ENCODE measurements at regions not wholly inside any gene's neighbourhood (a gene's known extent, or its start where the extent isn't known, plus 50 kb on each side); places are given as distances from the start of the nearest gene placed in this dataset.

DNA sequence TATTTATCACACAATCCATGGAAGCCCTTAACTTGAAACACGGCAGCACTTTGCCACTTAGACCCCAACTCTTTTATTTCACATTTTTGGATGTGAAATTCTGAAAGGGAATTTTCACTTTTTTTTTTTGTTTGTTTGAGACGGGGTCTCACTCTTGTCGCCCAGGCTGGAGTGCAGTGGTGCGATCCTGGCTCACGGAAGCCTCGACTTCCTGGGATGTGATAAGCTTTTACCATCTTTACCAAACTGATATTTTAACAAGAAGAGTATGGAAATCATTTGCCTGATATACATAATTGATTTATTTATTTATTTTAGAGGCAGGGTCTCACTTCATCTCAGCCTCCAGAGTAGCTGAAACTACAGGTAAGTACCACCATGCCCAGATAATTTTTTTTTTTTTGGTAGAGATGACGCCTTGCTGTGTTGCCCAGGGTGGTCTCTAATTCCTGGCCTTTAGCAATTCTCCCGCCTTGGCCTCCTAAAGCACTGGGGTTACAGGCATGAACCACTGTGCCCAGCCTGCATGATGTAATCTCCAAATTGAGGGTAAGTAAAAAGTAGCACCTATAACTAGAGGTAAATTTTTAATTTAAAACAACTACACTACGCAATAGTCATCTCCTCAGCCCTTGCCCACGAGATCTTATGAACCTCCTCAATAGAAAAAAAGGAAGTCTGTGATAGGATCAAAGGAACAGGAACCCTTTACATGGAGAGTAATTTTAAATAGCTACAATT lies 180.7 kb upstream of the KLF14 start:
- no peak for ATAC-seq
- H3K27ac Mint-ChIP-seq, result peak overlapping the region; percentile 99
- peaks cover 82% of the 10 kb centered on the region for H3K36me3 Mint-ChIP-seq (ENCODE audit: low read depth)
- peak overlapping the region; percentile 82 for H3K4me3 Mint-ChIP-seq
- no peaks in the 10 kb centered on the region for H3K9me3 Mint-ChIP-seq
- no peak for DNase-seq
- H3K4me1 Mint-ChIP-seq, result peaks cover 97% of the 10 kb centered on the region
- no peaks in the 10 kb centered on the region for H3K27me3 Mint-ChIP-seq

DNA sequence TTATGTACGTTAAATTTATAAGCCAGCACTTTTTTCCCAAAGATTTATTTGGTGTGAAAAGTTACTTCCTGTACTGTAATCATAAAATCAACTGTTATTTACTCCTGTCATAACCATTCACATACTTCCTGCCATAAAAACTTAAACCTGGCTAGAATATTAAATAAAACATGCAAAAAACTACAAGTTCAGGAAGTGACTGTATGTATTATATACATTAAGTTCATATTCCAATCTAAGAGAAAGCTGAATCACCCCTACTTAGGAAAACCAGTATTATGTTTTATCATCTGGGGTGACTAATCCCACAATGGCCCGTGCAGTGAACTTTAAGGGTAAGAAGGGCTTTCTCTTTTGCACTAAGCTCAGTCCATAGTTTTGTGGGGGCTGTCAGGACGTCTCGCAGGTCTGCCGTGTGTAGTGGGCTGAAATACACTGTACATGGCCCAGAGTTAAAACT lies 183.7 kb upstream of the KLF14 start:
- DNase-seq (no peak), ATAC-seq (peak; percentile 6)
- Mint-ChIP-seq H3K9me3 (no peaks in the 10 kb centered on the region), H3K4me3 (peak overlapping the region; percentile 54), H3K27ac (peak overlapping the region; percentile 99), H3K4me1 (peaks cover 97% of the 10 kb centered on the region), H3K27me3 (no peaks in the 10 kb centered on the region), H3K36me3 (ENCODE audit: low read depth) (peaks cover 73% of the 10 kb centered on the region)

- H3K4me1 Mint-ChIP-seq, result peaks cover 100% of the 10 kb centered on the region
- ATAC-seq, result peak; percentile 30
- no peak for DNase-seq
- H3K27me3 Mint-ChIP-seq, result no peaks in the 10 kb centered on the region
- peaks cover 76% of the 10 kb centered on the region for H3K36me3 Mint-ChIP-seq (ENCODE audit: low read depth)
- H3K4me3 Mint-ChIP-seq, result peak overlapping the region; percentile 54
- H3K9me3 Mint-ChIP-seq, result no peaks in the 10 kb centered on the region
- H3K27ac Mint-ChIP-seq, result peak overlapping the region; percentile 99
These were observed 184.4 kb upstream of the KLF14 start for GRCh38 chr7:130918129-130919052.

DNA sequence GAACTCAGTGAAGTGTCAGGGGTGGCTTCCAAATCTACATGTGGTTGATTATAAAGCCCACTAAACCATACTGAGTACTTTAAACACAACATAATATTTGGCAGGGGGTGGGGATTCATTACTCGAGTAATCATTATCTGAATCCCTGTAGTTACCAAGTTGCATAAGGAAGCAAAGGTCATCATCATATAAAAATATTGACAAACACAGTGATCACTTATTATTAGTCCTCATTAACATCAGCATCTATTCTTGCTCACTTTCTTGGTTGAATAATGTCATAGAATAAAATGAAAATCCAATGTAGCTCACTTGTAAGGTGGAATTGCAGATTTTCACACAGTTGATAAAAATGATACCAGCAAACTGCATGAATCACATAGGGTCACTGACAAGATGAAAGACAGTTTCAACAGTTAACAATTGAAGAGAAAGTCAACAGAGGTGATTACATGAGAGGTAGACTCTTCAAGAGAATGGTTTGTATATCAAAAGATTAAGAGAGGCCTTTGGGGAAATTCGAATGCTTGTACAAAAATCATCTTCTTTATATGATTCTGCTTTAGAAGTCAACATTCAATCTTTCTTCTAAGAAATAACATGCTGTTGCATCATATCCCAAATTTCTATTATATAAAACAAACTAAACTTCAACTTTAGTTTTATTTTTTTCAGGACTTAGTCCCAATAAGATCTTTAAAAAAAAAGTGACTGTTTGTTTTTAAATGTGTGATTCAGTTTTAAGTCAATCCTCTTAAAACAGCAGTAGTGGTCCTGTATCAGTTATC lies 185.5 kb upstream of the KLF14 start:
- peak overlapping the region; percentile 26 for H3K4me3 Mint-ChIP-seq

DNA sequence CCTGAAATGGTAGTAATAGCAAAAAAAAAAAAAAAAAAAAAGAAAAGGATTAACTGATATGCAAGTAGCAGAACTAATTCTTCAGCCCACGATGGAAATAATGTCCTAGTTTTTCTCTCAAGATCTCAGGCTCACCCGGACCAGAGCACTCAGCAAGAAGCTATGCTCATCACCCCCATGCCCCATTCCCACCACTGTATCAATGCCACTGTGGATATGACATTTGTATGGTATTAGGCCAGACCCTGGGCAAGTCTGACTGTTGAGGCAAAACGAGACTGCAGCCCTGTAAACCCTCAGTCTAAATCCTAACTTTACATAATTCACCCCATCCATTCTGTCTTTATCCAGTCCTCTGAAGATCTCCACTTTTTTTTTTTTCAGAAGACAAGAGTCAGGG lies 186.1 kb upstream of the KLF14 start:
- ATAC-seq, result no peak
- H3K4me3 Mint-ChIP-seq, result peak overlapping the region; percentile 26
- no peaks in the 10 kb centered on the region for H3K9me3 Mint-ChIP-seq
- H3K27ac Mint-ChIP-seq, result peak overlapping the region; percentile 99
- no peak for DNase-seq
- peaks cover 76% of the 10 kb centered on the region for H3K36me3 Mint-ChIP-seq (ENCODE audit: low read depth)
- H3K27me3 Mint-ChIP-seq, result no peaks in the 10 kb centered on the region
- H3K4me1 Mint-ChIP-seq, result peaks cover 99% of the 10 kb centered on the region

More for the DNA sequence above, 185.5 kb upstream of the KLF14 start:
- ATAC-seq, result no peak
- H3K27ac Mint-ChIP-seq, result peak overlapping the region; percentile 99
- no peaks in the 10 kb centered on the region for H3K27me3 Mint-ChIP-seq
- H3K36me3 Mint-ChIP-seq (ENCODE audit: low read depth), result peaks cover 74% of the 10 kb centered on the region
- DNase-seq, result no peak
- no peaks in the 10 kb centered on the region for H3K9me3 Mint-ChIP-seq
- peaks cover 99% of the 10 kb centered on the region for H3K4me1 Mint-ChIP-seq

GRCh38 chr7:130921391-130922180 lies 187.6 kb upstream of the KLF14 start:
- Mint-ChIP-seq H3K27ac (peak overlapping the region; percentile 99), H3K4me1 (peaks cover 98% of the 10 kb centered on the region), H3K36me3 (ENCODE audit: low read depth) (peaks cover 77% of the 10 kb centered on the region), H3K9me3 (no peaks in the 10 kb centered on the region), H3K4me3 (no peak overlapping the region), H3K27me3 (no peaks in the 10 kb centered on the region)
- no peak for DNase-seq
- no peak for ATAC-seq

GRCh38 chr7:130922206-130923112 lies 188.5 kb upstream of the KLF14 start:
- ATAC-seq (no peak), DNase-seq (no peak)
- peaks cover 79% of the 10 kb centered on the region for H3K36me3 Mint-ChIP-seq (ENCODE audit: low read depth)
- H3K27ac Mint-ChIP-seq, result peak overlapping the region; percentile 99
- no peak overlapping the region for H3K4me3 Mint-ChIP-seq
- no peaks in the 10 kb centered on the region for H3K9me3 Mint-ChIP-seq
- no peaks in the 10 kb centered on the region for H3K27me3 Mint-ChIP-seq
- peaks cover 98% of the 10 kb centered on the region for H3K4me1 Mint-ChIP-seq

- H3K4me1 Mint-ChIP-seq, result peaks cover 98% of the 10 kb centered on the region
- peak overlapping the region; percentile 99 for H3K27ac Mint-ChIP-seq
- no peaks in the 10 kb centered on the region for H3K27me3 Mint-ChIP-seq
- H3K4me3 Mint-ChIP-seq, result no peak overlapping the region
- no peaks in the 10 kb centered on the region for H3K9me3 Mint-ChIP-seq
- ATAC-seq (no peak), DNase-seq (no peak)
- peaks cover 78% of the 10 kb centered on the region for H3K36me3 Mint-ChIP-seq (ENCODE audit: low read depth)
These were observed 189.4 kb upstream of the KLF14 start for GRCh38 chr7:130923365-130923764.

DNA sequence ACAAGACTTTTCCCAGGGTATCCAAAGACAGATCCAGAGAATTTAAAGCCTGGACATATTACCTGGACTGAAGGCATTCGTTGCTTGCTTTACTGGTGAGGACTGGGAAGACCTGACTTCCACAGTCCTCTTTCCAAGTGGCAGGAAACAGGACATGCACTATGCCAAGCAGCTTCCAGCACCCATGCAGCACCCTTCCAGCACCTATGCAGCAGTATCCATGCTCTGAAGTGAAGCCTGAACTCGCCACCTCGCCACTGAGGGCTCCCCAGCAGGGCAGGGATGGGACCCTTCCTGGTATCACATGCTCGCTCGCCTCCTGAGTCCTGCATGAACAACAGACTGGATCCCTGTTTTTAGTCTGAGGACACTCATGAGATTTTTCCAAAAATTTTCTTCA lies 189.9 kb upstream of the KLF14 start:
- ATAC-seq (no peak), DNase-seq (no peak)
- no peaks in the 10 kb centered on the region for H3K27me3 Mint-ChIP-seq
- H3K4me3 Mint-ChIP-seq, result no peak overlapping the region
- peaks cover 97% of the 10 kb centered on the region for H3K4me1 Mint-ChIP-seq
- H3K27ac Mint-ChIP-seq, result peak overlapping the region; percentile 87
- H3K9me3 Mint-ChIP-seq, result no peaks in the 10 kb centered on the region
- H3K36me3 Mint-ChIP-seq (ENCODE audit: low read depth), result peaks cover 76% of the 10 kb centered on the region

GRCh38 chr7:130925136-130925794 lies 191.3 kb upstream of the KLF14 start:
- Mint-ChIP-seq H3K36me3 (ENCODE audit: low read depth) (peaks cover 71% of the 10 kb centered on the region), H3K27ac (peak overlapping the region; percentile 87), H3K27me3 (no peaks in the 10 kb centered on the region), H3K4me3 (peak overlapping the region; percentile 35), H3K4me1 (peaks cover 95% of the 10 kb centered on the region), H3K9me3 (no peaks in the 10 kb centered on the region)
- ATAC-seq, result peak; percentile 42
- DNase-seq, result no peak

GRCh38 chr7:130926001-130926691 lies 192.1 kb upstream of the KLF14 start:
- DNase-seq (no peak), ATAC-seq (peak; percentile 35)
- H3K27ac Mint-ChIP-seq, result peak overlapping the region; percentile 87
- H3K4me1 Mint-ChIP-seq, result peaks cover 95% of the 10 kb centered on the region
- H3K9me3 Mint-ChIP-seq, result no peaks in the 10 kb centered on the region
- H3K36me3 Mint-ChIP-seq (ENCODE audit: low read depth), result peaks cover 72% of the 10 kb centered on the region
- H3K27me3 Mint-ChIP-seq, result no peaks in the 10 kb centered on the region
- peak overlapping the region; percentile 35 for H3K4me3 Mint-ChIP-seq

- H3K27me3 Mint-ChIP-seq, result no peaks in the 10 kb centered on the region
- no peaks in the 10 kb centered on the region for H3K9me3 Mint-ChIP-seq
- H3K4me1 Mint-ChIP-seq, result peaks cover 95% of the 10 kb centered on the region
- ATAC-seq (peak; percentile 58), DNase-seq (no peak)
- peaks cover 74% of the 10 kb centered on the region for H3K36me3 Mint-ChIP-seq (ENCODE audit: low read depth)
- no peak overlapping the region for H3K4me3 Mint-ChIP-seq
- peak overlapping the region; percentile 87 for H3K27ac Mint-ChIP-seq
These were observed 193.1 kb upstream of the KLF14 start for GRCh38 chr7:130927062-130927461.
